Keratinocyte (primary cell): ENCODE measurements at regions not wholly inside any gene's neighbourhood (a gene's known extent, or its start where the extent isn't known, plus 50 kb on each side); places are given as distances from the start of the nearest gene placed in this dataset.

Source experiments
- DNase-seq: peaks from one replicate; pipeline ENCODE4 v3.0.0-alpha.2; 2011; ENCODE audit warnings: low read depth, missing footprints, low spot score
- FAIRE-seq: peaks from 2 replicates; lab custom pipeline; 2011; peaks lifted over from hg19 to GRCh38; lab: Jason Lieb, UNC
- H2AFZ ChIP-seq: 2 replicates; pipeline ENCODE4 v1.6.0; 2012; ENCODE audit warnings: low read length, control low read depth, inconsistent platforms; ENCODE audit not compliant: control insufficient read depth
- H3K27ac ChIP-seq: 2 replicates; pipeline ENCODE4 v1.5.1; 2011; ENCODE audit warnings: low read length; ENCODE audit not compliant: control insufficient read depth, insufficient read depth
- H3K27me3 ChIP-seq: 3 replicates; pipeline ENCODE4 v1.6.0; 2011; ENCODE audit warnings: low read length; ENCODE audit not compliant: control insufficient read depth, insufficient read depth; ENCODE audit errors: extremely low read depth
- H3K36me3 ChIP-seq, 2 experiments: 2 replicates in 1 of 2; 3 replicates in 1 of 2; pipeline ENCODE4 v1.5.1; 2011; ENCODE audit warnings: low read length in 2 of 2, mild to moderate bottlenecking in 1 of 2; ENCODE audit not compliant: control insufficient read depth in 2 of 2, insufficient read depth in 2 of 2; ENCODE audit errors: extremely low read depth in 1 of 2
- H3K4me1 ChIP-seq: 3 replicates; pipeline ENCODE4 v1.5.1; 2011; ENCODE audit warnings: low read length; ENCODE audit not compliant: control insufficient read depth, insufficient read depth; ENCODE audit errors: extremely low read depth
- H3K4me2 ChIP-seq: 3 replicates; pipeline ENCODE4 v1.6.0; 2011; ENCODE audit warnings: low read depth, low read length; ENCODE audit not compliant: control insufficient read depth, insufficient read depth; ENCODE audit errors: extremely low read depth
- H3K4me3 ChIP-seq, 3 experiments: fragments of 200-600 bp in 1 of 3; sonication (generic) in 1 of 3; 2 replicates in 2 of 3; 3 replicates in 1 of 3; pipeline ENCODE4 v1.5.1; 2011 to 2016; ENCODE audit warnings: low read length in 3 of 3, mild to moderate bottlenecking in 3 of 3, control low read depth in 2 of 3, inconsistent platforms in 1 of 3, low read depth in 1 of 3, mixed read lengths in 1 of 3, mixed run types in 1 of 3, moderate library complexity in 1 of 3; ENCODE audit not compliant: control insufficient read depth in 2 of 3, insufficient read depth in 2 of 3; ENCODE audit errors: extremely low read depth in 1 of 3
- H3K79me2 ChIP-seq: 2 replicates; pipeline ENCODE4 v1.6.0; 2012; ENCODE audit warnings: low read length; ENCODE audit not compliant: control insufficient read depth, insufficient read depth
- H3K9ac ChIP-seq: 3 replicates; pipeline ENCODE4 v1.6.0; 2011; ENCODE audit warnings: low read length; ENCODE audit not compliant: control insufficient read depth, insufficient read depth; ENCODE audit errors: extremely low read depth
- H3K9me1 ChIP-seq: 3 replicates; pipeline ENCODE4 v1.6.0; 2011; ENCODE audit warnings: low read length; ENCODE audit not compliant: control insufficient read depth, insufficient read depth; ENCODE audit errors: extremely low read depth
- H3K9me3 ChIP-seq: 2 replicates; pipeline ENCODE4 v1.5.1; 2012; ENCODE audit warnings: low read depth, low read length; ENCODE audit not compliant: control insufficient read depth
- H4K20me1 ChIP-seq: 3 replicates; pipeline ENCODE4 v1.6.0; 2011; ENCODE audit warnings: low read length; ENCODE audit not compliant: control insufficient read depth, insufficient read depth; ENCODE audit errors: extremely low read depth
- EZH2 ChIP-seq: IDR thresholded peaks from one replicate; pipeline ENCODE4 v1.6.1; 2012; ENCODE audit warnings: inconsistent platforms, mild to moderate bottlenecking, low read length, moderate library complexity
- dilution Hi-C: fragments of 300-500 bp; cut with MboI; formaldehyde crosslinking; loops from one replicate; pipeline ENCODE4 v1.7.0; 2020; ENCODE audit warnings: low sequenced_read_pairs; ENCODE audit not compliant: extremely low pct_ligation_motif_present
- TF ChIP-seq, protein P1 (sequence below), 3 experiments: IDR thresholded peaks in 1 of 3; conservative IDR thresholded peaks in 1 of 3; optimal IDR thresholded peaks in 1 of 3; 2 replicates in 2 of 3; 3 replicates in 1 of 3; pipeline versions ENCODE3 to v1.5.1; 2011; ENCODE audit warnings: low read length in 3 of 3, mild to moderate bottlenecking in 3 of 3, moderate library complexity in 2 of 3, control low read depth in 1 of 3, inconsistent platforms in 1 of 3; ENCODE audit not compliant: insufficient read depth in 2 of 3; ENCODE audit errors: extremely low read depth in 1 of 3

DNA sequence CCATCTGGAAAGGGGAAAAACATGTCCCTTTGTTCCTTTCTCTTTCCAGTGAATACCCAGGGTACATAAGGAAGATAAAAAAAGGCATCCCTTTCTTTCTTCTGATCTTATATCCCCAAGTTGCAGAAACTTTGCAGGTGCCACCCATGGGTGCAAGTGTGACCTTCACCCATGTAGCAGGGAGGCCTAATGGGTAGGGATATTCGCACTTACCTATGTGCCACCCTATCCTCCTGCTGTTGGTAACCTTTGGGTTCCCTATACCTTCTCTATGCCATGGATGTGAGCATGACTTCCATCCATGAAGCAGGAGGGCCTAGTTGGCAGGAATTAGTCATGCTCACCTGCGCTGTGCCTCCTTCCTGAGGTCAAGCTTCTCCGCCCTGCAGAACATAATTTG lies 59.2 kb upstream of the C15orf39 start:
- Histone ChIP-seq H3K27me3 (peaks cover 7% of the 10 kb centered on the region), H3K27ac (no peak overlapping the region), H3K9ac (no peak overlapping the region), H4K20me1 (no peaks in the 10 kb centered on the region), H3K79me2 (no peaks in the 10 kb centered on the region), H3K4me2 (no peak overlapping the region), H3K36me3 (no peaks in the 10 kb centered on the region), H3K9me3 (peaks cover 26% of the 10 kb centered on the region), H3K4me3 (no peak overlapping the region), H3K9me1 (no peaks in the 10 kb centered on the region), H3K4me1 (no peaks in the 10 kb centered on the region), H2AFZ (no peak overlapping the region)
- TF ChIP-seq EZH2: no peak
- TF ChIP-seq, protein P1, sequence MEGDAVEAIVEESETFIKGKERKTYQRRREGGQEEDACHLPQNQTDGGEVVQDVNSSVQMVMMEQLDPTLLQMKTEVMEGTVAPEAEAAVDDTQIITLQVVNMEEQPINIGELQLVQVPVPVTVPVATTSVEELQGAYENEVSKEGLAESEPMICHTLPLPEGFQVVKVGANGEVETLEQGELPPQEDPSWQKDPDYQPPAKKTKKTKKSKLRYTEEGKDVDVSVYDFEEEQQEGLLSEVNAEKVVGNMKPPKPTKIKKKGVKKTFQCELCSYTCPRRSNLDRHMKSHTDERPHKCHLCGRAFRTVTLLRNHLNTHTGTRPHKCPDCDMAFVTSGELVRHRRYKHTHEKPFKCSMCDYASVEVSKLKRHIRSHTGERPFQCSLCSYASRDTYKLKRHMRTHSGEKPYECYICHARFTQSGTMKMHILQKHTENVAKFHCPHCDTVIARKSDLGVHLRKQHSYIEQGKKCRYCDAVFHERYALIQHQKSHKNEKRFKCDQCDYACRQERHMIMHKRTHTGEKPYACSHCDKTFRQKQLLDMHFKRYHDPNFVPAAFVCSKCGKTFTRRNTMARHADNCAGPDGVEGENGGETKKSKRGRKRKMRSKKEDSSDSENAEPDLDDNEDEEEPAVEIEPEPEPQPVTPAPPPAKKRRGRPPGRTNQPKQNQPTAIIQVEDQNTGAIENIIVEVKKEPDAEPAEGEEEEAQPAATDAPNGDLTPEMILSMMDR (optimal IDR thresholded peaks at IDR 0.05 in 1 of 3, IDR thresholded peaks at IDR 0.05 in 1 of 3, conservative IDR thresholded peaks at IDR 0.05 in 1 of 3; ENCODE audit: extremely low read depth in 1 of 3, insufficient read depth in 2 of 3, low read length in 3 of 3): no peak
- no peak for FAIRE-seq
- dilution Hi-C loops: no loop called here
- no peak for DNase-seq

DNA sequence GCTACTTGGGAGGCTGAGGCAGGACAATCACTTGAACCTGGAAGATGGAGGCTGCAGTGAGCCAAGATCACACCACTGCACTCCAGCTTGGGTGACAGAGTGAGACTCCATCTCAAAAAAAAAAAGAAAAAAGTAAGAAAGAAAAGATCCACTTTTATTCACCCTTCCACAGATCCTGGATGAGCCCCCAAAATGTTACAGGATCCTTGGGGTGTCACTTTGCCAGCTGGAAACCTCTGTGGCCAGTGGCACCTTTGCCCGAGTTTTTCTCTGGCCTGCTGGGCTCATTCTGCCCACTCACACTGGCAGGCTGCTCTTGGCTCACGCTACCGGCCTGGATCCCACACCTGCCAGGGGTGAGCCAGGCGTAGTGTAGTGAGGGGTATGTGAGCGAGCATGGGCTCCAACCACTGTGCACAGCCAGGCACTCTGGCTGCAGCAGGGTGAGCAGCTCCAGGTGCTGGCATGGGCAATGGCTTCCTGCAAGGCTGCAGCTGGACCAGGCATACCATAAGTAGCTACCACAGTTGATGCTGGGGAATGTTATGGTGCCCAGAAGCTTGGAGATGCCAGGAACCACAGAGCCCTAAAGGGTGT lies 57.8 kb upstream of the C15orf39 start:
- no peak overlapping the region for H2AFZ ChIP-seq
- H3K27ac ChIP-seq: no peak overlapping the region
- TF ChIP-seq, protein P1 (optimal IDR thresholded peaks at IDR 0.05 in 1 of 3, IDR thresholded peaks at IDR 0.05 in 1 of 3, conservative IDR thresholded peaks at IDR 0.05 in 1 of 3; ENCODE audit: extremely low read depth in 1 of 3, insufficient read depth in 2 of 3, low read length in 3 of 3): no peak
- no peak for TF ChIP-seq EZH2
- H3K9me3 ChIP-seq: peaks cover 26% of the 10 kb centered on the region
- no peaks in the 10 kb centered on the region for H4K20me1 ChIP-seq
- no peak overlapping the region for H3K4me3 ChIP-seq
- H3K27me3 ChIP-seq: no peaks in the 10 kb centered on the region
- DNase-seq (no peak), FAIRE-seq (no peak)
- no peak overlapping the region for H3K9ac ChIP-seq
- no peaks in the 10 kb centered on the region for H3K36me3 ChIP-seq
- no peaks in the 10 kb centered on the region for H3K4me1 ChIP-seq
- no peaks in the 10 kb centered on the region for H3K79me2 ChIP-seq
- dilution Hi-C loops: no loop called here
- H3K9me1 ChIP-seq: no peaks in the 10 kb centered on the region
- no peak overlapping the region for H3K4me2 ChIP-seq
